ENCODE measurements at regions not wholly inside any gene's neighbourhood (a gene's known extent, or its start where the extent isn't known, plus 50 kb on each side); places are given as distances from the start of the nearest gene placed in this dataset.

DNA sequence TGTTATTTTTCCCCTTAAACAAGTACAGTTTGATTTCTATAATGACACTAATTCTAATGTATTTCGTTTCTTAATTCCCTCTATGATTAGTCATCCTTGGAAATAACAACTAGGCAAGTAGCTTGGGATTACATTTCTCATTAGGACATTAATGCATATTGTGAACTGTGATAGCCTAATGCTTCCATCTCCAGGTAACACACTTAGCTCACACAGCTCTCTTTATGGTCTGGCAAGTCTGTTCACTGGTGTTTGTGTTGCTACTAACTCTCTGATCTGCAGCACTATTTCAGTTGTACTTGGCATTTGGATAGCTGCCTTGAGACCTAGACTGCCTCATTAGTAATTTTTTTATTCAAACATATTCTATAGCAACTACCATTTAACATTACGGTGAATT, 853.2 kb downstream of the SORCS3 start:
- no peak for FAIRE-seq
- TF ChIP-seq CEBPB (IDR thresholded peaks at IDR 0.05) = no peak
- TF ChIP-seq HOXA7 (CRISPR knock-in tag; IDR thresholded peaks at IDR 0.05) = no peak
- no peak for TF ChIP-seq CBX8 (IDR thresholded peaks at IDR 0.05)
- TF ChIP-seq, protein P1, sequence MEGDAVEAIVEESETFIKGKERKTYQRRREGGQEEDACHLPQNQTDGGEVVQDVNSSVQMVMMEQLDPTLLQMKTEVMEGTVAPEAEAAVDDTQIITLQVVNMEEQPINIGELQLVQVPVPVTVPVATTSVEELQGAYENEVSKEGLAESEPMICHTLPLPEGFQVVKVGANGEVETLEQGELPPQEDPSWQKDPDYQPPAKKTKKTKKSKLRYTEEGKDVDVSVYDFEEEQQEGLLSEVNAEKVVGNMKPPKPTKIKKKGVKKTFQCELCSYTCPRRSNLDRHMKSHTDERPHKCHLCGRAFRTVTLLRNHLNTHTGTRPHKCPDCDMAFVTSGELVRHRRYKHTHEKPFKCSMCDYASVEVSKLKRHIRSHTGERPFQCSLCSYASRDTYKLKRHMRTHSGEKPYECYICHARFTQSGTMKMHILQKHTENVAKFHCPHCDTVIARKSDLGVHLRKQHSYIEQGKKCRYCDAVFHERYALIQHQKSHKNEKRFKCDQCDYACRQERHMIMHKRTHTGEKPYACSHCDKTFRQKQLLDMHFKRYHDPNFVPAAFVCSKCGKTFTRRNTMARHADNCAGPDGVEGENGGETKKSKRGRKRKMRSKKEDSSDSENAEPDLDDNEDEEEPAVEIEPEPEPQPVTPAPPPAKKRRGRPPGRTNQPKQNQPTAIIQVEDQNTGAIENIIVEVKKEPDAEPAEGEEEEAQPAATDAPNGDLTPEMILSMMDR (IDR thresholded peaks at IDR 0.05) = no peak
- TF ChIP-seq, protein P2, sequence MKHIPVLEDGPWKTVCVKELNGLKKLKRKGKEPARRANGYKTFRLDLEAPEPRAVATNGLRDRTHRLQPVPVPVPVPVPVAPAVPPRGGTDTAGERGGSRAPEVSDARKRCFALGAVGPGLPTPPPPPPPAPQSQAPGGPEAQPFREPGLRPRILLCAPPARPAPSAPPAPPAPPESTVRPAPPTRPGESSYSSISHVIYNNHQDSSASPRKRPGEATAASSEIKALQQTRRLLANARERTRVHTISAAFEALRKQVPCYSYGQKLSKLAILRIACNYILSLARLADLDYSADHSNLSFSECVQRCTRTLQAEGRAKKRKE (CRISPR knock-in tag; IDR thresholded peaks at IDR 0.05; ENCODE audit: low read depth) = no peak
- no peak for TF ChIP-seq HOXB5 (CRISPR knock-in tag; IDR thresholded peaks at IDR 0.05)
- no peak for TF ChIP-seq CHD2 (IDR thresholded peaks at IDR 0.05; ENCODE audit: low read length, partially characterized antibody)
- no peak for TF ChIP-seq EHMT2 (IDR thresholded peaks at IDR 0.05; ENCODE audit: low read depth)
- TF ChIP-seq PHF8 (IDR thresholded peaks at IDR 0.05; ENCODE audit: borderline replicate concordance, low read depth) = no peak
- no peak for TF ChIP-seq GATA3 (IDR thresholded peaks at IDR 0.05; ENCODE audit: borderline replicate concordance)
- TF ChIP-seq, protein P3, sequence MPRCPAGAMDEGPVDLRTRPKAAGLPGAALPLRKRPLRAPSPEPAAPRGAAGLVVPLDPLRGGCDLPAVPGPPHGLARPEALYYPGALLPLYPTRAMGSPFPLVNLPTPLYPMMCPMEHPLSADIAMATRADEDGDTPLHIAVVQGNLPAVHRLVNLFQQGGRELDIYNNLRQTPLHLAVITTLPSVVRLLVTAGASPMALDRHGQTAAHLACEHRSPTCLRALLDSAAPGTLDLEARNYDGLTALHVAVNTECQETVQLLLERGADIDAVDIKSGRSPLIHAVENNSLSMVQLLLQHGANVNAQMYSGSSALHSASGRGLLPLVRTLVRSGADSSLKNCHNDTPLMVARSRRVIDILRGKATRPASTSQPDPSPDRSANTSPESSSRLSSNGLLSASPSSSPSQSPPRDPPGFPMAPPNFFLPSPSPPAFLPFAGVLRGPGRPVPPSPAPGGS (IDR thresholded peaks at IDR 0.05) = no peak
- TF ChIP-seq NPAS2 (CRISPR knock-in tag; IDR thresholded peaks at IDR 0.05; ENCODE audit: borderline replicate concordance) = no peak
- TF ChIP-seq KDM5A (IDR thresholded peaks at IDR 0.05) = no peak
- POLR2A ChIA-PET = no interaction called here

DNA sequence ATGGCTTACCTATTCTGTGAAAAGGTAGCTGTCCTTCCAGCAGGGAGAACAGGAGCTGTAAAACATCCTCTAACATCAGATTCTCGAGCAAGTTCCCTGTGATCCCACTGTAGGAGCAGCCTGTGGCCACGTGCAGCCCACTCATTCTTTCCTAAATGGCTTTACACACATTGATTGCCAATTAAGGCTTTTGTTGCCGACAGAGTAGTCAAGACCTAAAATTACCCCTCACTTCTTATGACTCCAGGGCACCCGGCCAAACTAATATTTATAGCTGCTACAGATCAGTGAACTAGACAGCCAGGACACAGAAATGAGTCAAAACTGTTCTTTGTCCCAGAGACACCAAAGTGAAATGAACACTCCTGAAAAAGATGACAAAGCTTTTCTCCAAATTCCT, 832.1 kb downstream of the SORCS3 start:
- no peak for ATAC-seq
- TF ChIP-seq PHF8 (IDR thresholded peaks at IDR 0.05; ENCODE audit: borderline replicate concordance, low read depth) (no peak), FOSL2 (IDR thresholded peaks at IDR 0.05) (no peak), FOSL2 (CRISPR knock-in tag; IDR thresholded peaks at IDR 0.05) (no peak), JUN (IDR thresholded peaks at IDR 0.05) (no peak), HEYL (CRISPR knock-in tag; IDR thresholded peaks at IDR 0.05) (no peak), ESRRA (IDR thresholded peaks at IDR 0.05; ENCODE audit: borderline replicate concordance, low read length) (no peak), CEBPB (IDR thresholded peaks at IDR 0.05) (no peak), GATA3 (IDR thresholded peaks at IDR 0.05; ENCODE audit: borderline replicate concordance) (no peak), CBX2 (IDR thresholded peaks at IDR 0.05; ENCODE audit: borderline replicate concordance, low read depth) (no peak), RNF2 (IDR thresholded peaks at IDR 0.05; ENCODE audit: borderline replicate concordance, low read depth) (no peak), HOXB13 (CRISPR knock-in tag; IDR thresholded peaks at IDR 0.05; ENCODE audit: low read depth) (no peak), ZFP36 (IDR thresholded peaks at IDR 0.05; ENCODE audit: borderline replicate concordance, partially characterized antibody) (no peak), HOXB5 (CRISPR knock-in tag; IDR thresholded peaks at IDR 0.05) (no peak), SREBF2 (IDR thresholded peaks at IDR 0.05) (no peak), EHMT2 (IDR thresholded peaks at IDR 0.05; ENCODE audit: low read depth) (no peak)
- TF ChIP-seq, protein P4, sequence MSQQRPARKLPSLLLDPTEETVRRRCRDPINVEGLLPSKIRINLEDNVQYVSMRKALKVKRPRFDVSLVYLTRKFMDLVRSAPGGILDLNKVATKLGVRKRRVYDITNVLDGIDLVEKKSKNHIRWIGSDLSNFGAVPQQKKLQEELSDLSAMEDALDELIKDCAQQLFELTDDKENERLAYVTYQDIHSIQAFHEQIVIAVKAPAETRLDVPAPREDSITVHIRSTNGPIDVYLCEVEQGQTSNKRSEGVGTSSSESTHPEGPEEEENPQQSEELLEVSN (IDR thresholded peaks at IDR 0.05; ENCODE audit: borderline replicate concordance, low read depth) = no peak
- TF ChIP-seq, protein P5, sequence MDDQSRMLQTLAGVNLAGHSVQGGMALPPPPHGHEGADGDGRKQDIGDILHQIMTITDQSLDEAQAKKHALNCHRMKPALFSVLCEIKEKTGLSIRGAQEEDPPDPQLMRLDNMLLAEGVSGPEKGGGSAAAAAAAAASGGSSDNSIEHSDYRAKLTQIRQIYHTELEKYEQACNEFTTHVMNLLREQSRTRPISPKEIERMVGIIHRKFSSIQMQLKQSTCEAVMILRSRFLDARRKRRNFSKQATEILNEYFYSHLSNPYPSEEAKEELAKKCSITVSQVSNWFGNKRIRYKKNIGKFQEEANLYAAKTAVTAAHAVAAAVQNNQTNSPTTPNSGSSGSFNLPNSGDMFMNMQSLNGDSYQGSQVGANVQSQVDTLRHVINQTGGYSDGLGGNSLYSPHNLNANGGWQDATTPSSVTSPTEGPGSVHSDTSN (IDR thresholded peaks at IDR 0.05) = no peak
- H3K4me2 ChIP-seq = no peak overlapping the region
- H3K4me1 ChIP-seq = no peaks in the 10 kb centered on the region
- DNase-seq (ENCODE audit: low read depth in 1 of 2, low spot score in 1 of 2) = no peak
- ChIA-PET POLR2A (no interaction called here), CTCF (no interaction called here)
- no peak for FAIRE-seq
- 1% methylated on average over 4 of the region's 4 CpGs for WGBS (ENCODE audit: missing lambda C conversion rate)
- H3K9me3 ChIP-seq = no peaks in the 10 kb centered on the region
- no peak overlapping the region for H3K27ac ChIP-seq
- no peak overlapping the region for H3K4me3 ChIP-seq

More for the DNA sequence above, 853.2 kb downstream of the SORCS3 start:
- 0% methylated on average over 2 of the region's 2 CpGs for WGBS (ENCODE audit: missing lambda C conversion rate)
- no peak overlapping the region for H3K4me2 ChIP-seq
- H3K4me3 ChIP-seq = no peak overlapping the region
- DNase-seq (ENCODE audit: low read depth in 1 of 2, low spot score in 1 of 2) = no peak
- ATAC-seq = no peak
- CTCF ChIA-PET = no interaction called here
- H3K27ac ChIP-seq = no peak overlapping the region
- H3K4me1 ChIP-seq = no peaks in the 10 kb centered on the region
- no peaks in the 10 kb centered on the region for H3K9me3 ChIP-seq
